ENCODE measurements at regions not wholly inside any gene's neighbourhood (a gene's known extent, or its start where the extent isn't known, plus 50 kb on each side); places are given as distances from the start of the nearest gene placed in this dataset.

GRCh38 chr7:67542916-67543315, 546.3 kb downstream of the TYW1 start:
- H3K9me3 Mint-ChIP-seq (ENCODE audit: unreplicated experiment), result peaks cover 6% of the 10 kb centered on the region
- no peak overlapping the region for H3K9ac ChIP-seq (ENCODE audit: low read length)
- FAIRE-seq, result no peak

GRCh38 chr7:67547183-67547907, 550.7 kb downstream of the TYW1 start:
- DNase-seq (ENCODE audit: low read depth) (no peak), FAIRE-seq (no peak)
- H2AFZ ChIP-seq (ENCODE audit: low read depth, low read length), result no peak overlapping the region
- H3K9me3 Mint-ChIP-seq (ENCODE audit: unreplicated experiment), result peaks cover 15% of the 10 kb centered on the region
- no peaks in the 10 kb centered on the region for H3K27me3 Mint-ChIP-seq (ENCODE audit: low read depth, unreplicated experiment)
- H3K9me3 ChIP-seq (ENCODE audit: insufficient read depth, low read depth, low read length), result no peaks in the 10 kb centered on the region
- TF ChIP-seq EZH2 (IDR thresholded peaks at IDR 0.05; ENCODE audit: insufficient read depth, low read length), result no peak
- TF ChIP-seq CTCF (IDR thresholded peaks at IDR 0.05; ENCODE audit: insufficient read depth, low read depth, low read length), result no peak
- no peak overlapping the region for H3K27ac Mint-ChIP-seq (ENCODE audit: unreplicated experiment)
- no peaks in the 10 kb centered on the region for H4K20me1 ChIP-seq (ENCODE audit: insufficient read depth, low read length)
- no peaks in the 10 kb centered on the region for H3K36me3 ChIP-seq (ENCODE audit: insufficient read depth, low read length)
- H3K27me3 ChIP-seq (ENCODE audit: insufficient read depth, low read length), result no peaks in the 10 kb centered on the region
- no peak overlapping the region for H3K4me3 Mint-ChIP-seq (ENCODE audit: unreplicated experiment)
- H3K79me2 ChIP-seq (ENCODE audit: insufficient read depth, low read length), result no peaks in the 10 kb centered on the region
- no peaks in the 10 kb centered on the region for H3K36me3 Mint-ChIP-seq (ENCODE audit: low read depth, unreplicated experiment)
- H3K27ac ChIP-seq (ENCODE audit: low read depth, low read length), result no peak overlapping the region
- no peak overlapping the region for H3K4me3 ChIP-seq (ENCODE audit: insufficient read depth, low read depth, low read length)
- no peak overlapping the region for H3K9ac ChIP-seq (ENCODE audit: low read length)
- H3K4me1 Mint-ChIP-seq (ENCODE audit: low read depth, unreplicated experiment), result no peaks in the 10 kb centered on the region
- no peak overlapping the region for H3K4me2 ChIP-seq (ENCODE audit: low read length)
- no peaks in the 10 kb centered on the region for H3K4me1 ChIP-seq (ENCODE audit: insufficient read depth, low read length)

More at GRCh38 chr7:67542916-67543315, 546.3 kb downstream of the TYW1 start:
- no peaks in the 10 kb centered on the region for H3K36me3 Mint-ChIP-seq (ENCODE audit: low read depth, unreplicated experiment)
- Histone ChIP-seq H3K27ac (ENCODE audit: low read depth, low read length) (no peak overlapping the region), H2AFZ (ENCODE audit: low read depth, low read length) (no peak overlapping the region), H3K4me2 (ENCODE audit: low read length) (no peak overlapping the region), H3K9me3 (ENCODE audit: insufficient read depth, low read depth, low read length) (no peaks in the 10 kb centered on the region), H3K36me3 (ENCODE audit: insufficient read depth, low read length) (no peaks in the 10 kb centered on the region), H3K4me3 (ENCODE audit: insufficient read depth, low read depth, low read length) (no peak overlapping the region), H3K4me1 (ENCODE audit: insufficient read depth, low read length) (no peaks in the 10 kb centered on the region), H4K20me1 (ENCODE audit: insufficient read depth, low read length) (no peaks in the 10 kb centered on the region), H3K27me3 (ENCODE audit: insufficient read depth, low read length) (no peaks in the 10 kb centered on the region), H3K79me2 (ENCODE audit: insufficient read depth, low read length) (no peaks in the 10 kb centered on the region)
- H3K4me3 Mint-ChIP-seq (ENCODE audit: unreplicated experiment), result no peak overlapping the region
- DNase-seq (ENCODE audit: low read depth), result no peak
- H3K27ac Mint-ChIP-seq (ENCODE audit: unreplicated experiment), result no peak overlapping the region
- no peak for TF ChIP-seq EZH2 (IDR thresholded peaks at IDR 0.05; ENCODE audit: insufficient read depth, low read length)
- no peak for TF ChIP-seq CTCF (IDR thresholded peaks at IDR 0.05; ENCODE audit: insufficient read depth, low read depth, low read length)
- H3K27me3 Mint-ChIP-seq (ENCODE audit: low read depth, unreplicated experiment), result no peaks in the 10 kb centered on the region
- no peaks in the 10 kb centered on the region for H3K4me1 Mint-ChIP-seq (ENCODE audit: low read depth, unreplicated experiment)

GRCh38 chr7:67549126-67549525, 552.5 kb downstream of the TYW1 start:
- no peaks in the 10 kb centered on the region for H3K36me3 ChIP-seq (ENCODE audit: insufficient read depth, low read length)

More at GRCh38 chr7:67549126-67549525, 552.5 kb downstream of the TYW1 start:
- DNase-seq (ENCODE audit: low read depth) (no peak), FAIRE-seq (no peak)
- Histone ChIP-seq H3K27ac (ENCODE audit: low read depth, low read length) (no peak overlapping the region), H3K4me2 (ENCODE audit: low read length) (no peak overlapping the region), H2AFZ (ENCODE audit: low read depth, low read length) (no peak overlapping the region), H3K9me3 (ENCODE audit: insufficient read depth, low read depth, low read length) (no peaks in the 10 kb centered on the region), H4K20me1 (ENCODE audit: insufficient read depth, low read length) (no peaks in the 10 kb centered on the region), H3K27me3 (ENCODE audit: insufficient read depth, low read length) (no peaks in the 10 kb centered on the region), H3K4me1 (ENCODE audit: insufficient read depth, low read length) (no peaks in the 10 kb centered on the region), H3K79me2 (ENCODE audit: insufficient read depth, low read length) (no peaks in the 10 kb centered on the region), H3K9ac (ENCODE audit: low read length) (no peak overlapping the region), H3K4me3 (ENCODE audit: insufficient read depth, low read depth, low read length) (no peak overlapping the region)
- no peak for TF ChIP-seq CTCF (IDR thresholded peaks at IDR 0.05; ENCODE audit: insufficient read depth, low read depth, low read length)
- TF ChIP-seq EZH2 (IDR thresholded peaks at IDR 0.05; ENCODE audit: insufficient read depth, low read length), result no peak
- no peak overlapping the region for H3K4me3 Mint-ChIP-seq (ENCODE audit: unreplicated experiment)
- H3K27ac Mint-ChIP-seq (ENCODE audit: unreplicated experiment), result no peak overlapping the region
- H3K36me3 Mint-ChIP-seq (ENCODE audit: low read depth, unreplicated experiment), result no peaks in the 10 kb centered on the region
- H3K27me3 Mint-ChIP-seq (ENCODE audit: low read depth, unreplicated experiment), result no peaks in the 10 kb centered on the region
- peaks cover 15% of the 10 kb centered on the region for H3K9me3 Mint-ChIP-seq (ENCODE audit: unreplicated experiment)
- H3K4me1 Mint-ChIP-seq (ENCODE audit: low read depth, unreplicated experiment), result no peaks in the 10 kb centered on the region

Data from astrocyte (in vitro differentiated cells and primary cell).